DOHH2 (cell line): ENCODE measurements at regions not wholly inside any gene's neighbourhood (a gene's known extent, or its start where the extent isn't known, plus 50 kb on each side); places are given as distances from the start of the nearest gene placed in this dataset.

ENCODE experiments used
- H3F3A ChIP-seq: fragments of 200-600 bp; sonication (generic), shearing (Covaris generic); 2 replicates; pipeline ENCODE4 v1.6.0; 2016; ENCODE audit warnings: antibody characterized with exemption, mild to moderate bottlenecking; ENCODE audit not compliant: control insufficient read depth, insufficient read depth
- H3K27ac ChIP-seq: fragments of 200-600 bp; sonication (generic); 2 replicates; pipeline ENCODE4 v1.5.1; 2014; ENCODE audit warnings: low read depth, mild to moderate bottlenecking, low read length, moderate library complexity
- H3K27me3 ChIP-seq: fragments of 200-600 bp; sonication (generic); 2 replicates; pipeline ENCODE4 v1.6.1; 2014; ENCODE audit warnings: mild to moderate bottlenecking, low read length, mixed read lengths; ENCODE audit not compliant: control insufficient read depth
- H3K36me3 ChIP-seq: fragments of 200-600 bp; sonication (generic); 2 replicates; pipeline ENCODE4 v1.6.1; 2014; ENCODE audit warnings: mild to moderate bottlenecking, low read length, moderate library complexity, mixed read lengths; ENCODE audit not compliant: control insufficient read depth
- H3K4me1 ChIP-seq: fragments of 200-600 bp; sonication (generic); 2 replicates; pipeline ENCODE4 v1.6.1; 2014; ENCODE audit warnings: mild to moderate bottlenecking, low read length, mixed read lengths; ENCODE audit not compliant: control insufficient read depth
- H3K4me2 ChIP-seq: fragments of 200-600 bp; sonication (generic); 2 replicates; pipeline ENCODE4 v1.6.0; 2014; ENCODE audit warnings: mild to moderate bottlenecking, low read length, moderate library complexity
- H3K4me3 ChIP-seq: fragments of 200-600 bp; sonication (generic); 2 replicates; pipeline ENCODE4 v1.5.1; 2014; ENCODE audit warnings: mild to moderate bottlenecking, low read length, mixed read lengths
- H3K79me2 ChIP-seq: fragments of 200-600 bp; sonication (generic); 2 replicates; pipeline ENCODE4 v1.6.1; 2014; ENCODE audit warnings: mild to moderate bottlenecking, low read length, mixed read lengths; ENCODE audit not compliant: control insufficient read depth
- H3K9me2 ChIP-seq: fragments of 200-600 bp; sonication (generic); replicated peaks from 2 replicates; pipeline ENCODE4 v1.6.1; 2014; ENCODE audit warnings: mild to moderate bottlenecking, low read length, mixed read lengths; ENCODE audit not compliant: control insufficient read depth
- H3K9me3 ChIP-seq: fragments of 200-600 bp; sonication (generic); 2 replicates; pipeline ENCODE4 v1.6.1; 2014; ENCODE audit warnings: antibody characterized with exemption, low read length, mixed read lengths; ENCODE audit not compliant: control insufficient read depth, insufficient read depth
- H4K20me1 ChIP-seq: fragments of 200-600 bp; sonication (generic); 2 replicates; pipeline ENCODE4 v1.6.0; 2014; ENCODE audit warnings: low read depth, mild to moderate bottlenecking, antibody characterized with exemption, low read length, moderate library complexity; ENCODE audit not compliant: control insufficient read depth, insufficient read depth
- CTCF ChIP-seq: fragments of 200-600 bp; sonication (generic); IDR thresholded peaks from one replicate; pipeline ENCODE4 v1.5.1; 2014; ENCODE audit warnings: antibody characterized with exemption, mild to moderate bottlenecking, low read depth, low read length; ENCODE audit not compliant: poor library complexity, severe bottlenecking
- EZH2phosphoT487 ChIP-seq: fragments of 200-600 bp; sonication (generic); IDR thresholded peaks from 2 replicates; pipeline ENCODE4 v1.6.1; 2017; ENCODE audit warnings: borderline replicate concordance, mild to moderate bottlenecking, antibody characterized with exemption, low read length, moderate library complexity, mixed read lengths

GRCh38 chrY:7682386-7682785 lies 770.8 kb upstream of the AMELY start:
- Histone ChIP-seq H3K27me3 (no peaks in the 10 kb centered on the region), H3K4me2 (no peak overlapping the region), H3K9me3 (no peaks in the 10 kb centered on the region), H3K79me2 (no peaks in the 10 kb centered on the region), H4K20me1 (no peaks in the 10 kb centered on the region), H3K4me3 (no peak overlapping the region), H3K9me2 (no peaks in the 10 kb centered on the region), H3K4me1 (no peaks in the 10 kb centered on the region), H3F3A (no peaks in the 10 kb centered on the region), H3K36me3 (no peaks in the 10 kb centered on the region), H3K27ac (no peak overlapping the region)
- no peak for TF ChIP-seq CTCF
- TF ChIP-seq EZH2phosphoT487, result no peak

- Histone ChIP-seq H3K27me3 (no peaks in the 10 kb centered on the region), H3K4me3 (no peak overlapping the region), H3K9me2 (no peaks in the 10 kb centered on the region), H3F3A (no peaks in the 10 kb centered on the region), H3K9me3 (no peaks in the 10 kb centered on the region), H3K79me2 (no peaks in the 10 kb centered on the region), H4K20me1 (no peaks in the 10 kb centered on the region), H3K4me1 (no peaks in the 10 kb centered on the region), H3K4me2 (no peak overlapping the region), H3K27ac (no peak overlapping the region), H3K36me3 (no peaks in the 10 kb centered on the region)
- no peak for TF ChIP-seq EZH2phosphoT487
- no peak for TF ChIP-seq CTCF
Measured at GRCh38 chrY:7681426-7681825, 769.9 kb upstream of the AMELY start.

GRCh38 chrY:7674465-7674864 lies 762.9 kb upstream of the AMELY start:
- no peaks in the 10 kb centered on the region for H3K9me2 ChIP-seq
- no peak overlapping the region for H3K4me3 ChIP-seq
- H3K79me2 ChIP-seq, result no peaks in the 10 kb centered on the region
- H3K4me1 ChIP-seq, result no peaks in the 10 kb centered on the region
- H3K9me3 ChIP-seq, result no peaks in the 10 kb centered on the region
- H3K27ac ChIP-seq, result no peak overlapping the region
- H4K20me1 ChIP-seq, result no peaks in the 10 kb centered on the region
- no peaks in the 10 kb centered on the region for H3K36me3 ChIP-seq
- H3K4me2 ChIP-seq, result no peak overlapping the region
- TF ChIP-seq EZH2phosphoT487 (no peak), CTCF (no peak)
- H3K27me3 ChIP-seq, result no peaks in the 10 kb centered on the region
- H3F3A ChIP-seq, result no peaks in the 10 kb centered on the region

GRCh38 chrY:7672796-7673195 lies 761.2 kb upstream of the AMELY start:
- Histone ChIP-seq H3K27ac (no peak overlapping the region), H3K36me3 (no peaks in the 10 kb centered on the region), H3K9me3 (no peaks in the 10 kb centered on the region), H3K9me2 (no peaks in the 10 kb centered on the region), H3K4me3 (no peak overlapping the region), H3K27me3 (no peaks in the 10 kb centered on the region), H3F3A (no peaks in the 10 kb centered on the region), H3K4me2 (no peak overlapping the region), H3K79me2 (no peaks in the 10 kb centered on the region), H3K4me1 (no peaks in the 10 kb centered on the region), H4K20me1 (no peaks in the 10 kb centered on the region)
- TF ChIP-seq CTCF (no peak), EZH2phosphoT487 (no peak)
